GM23338 (cell line): ENCODE measurements at regions not wholly inside any gene's neighbourhood (a gene's known extent, or its start where the extent isn't known, plus 50 kb on each side); places are given as distances from the start of the nearest gene placed in this dataset.

Source experiments
- CREB1 ChIP-seq: fragments of 250-450 bp; sonication (Bioruptor Pico); IDR thresholded peaks from 2 replicates; pipeline ENCODE4 v1.5.0; 2020; ENCODE audit warnings: low read depth, mild to moderate bottlenecking, moderate library complexity
- EZH2 ChIP-seq: fragments of 200-600 bp; sonication (generic); IDR thresholded peaks from one replicate; pipeline ENCODE4 v1.8.0; 2017; ENCODE audit warnings: antibody characterized with exemption, mild to moderate bottlenecking, low read depth; ENCODE audit not compliant: unreplicated experiment
- EZH2phosphoT487 ChIP-seq: fragments of 200-600 bp; sonication (generic); IDR thresholded peaks from one replicate; pipeline ENCODE4 v1.8.1; 2018; ENCODE audit warnings: antibody characterized with exemption; ENCODE audit not compliant: unreplicated experiment
- POLR2AphosphoS5 ChIP-seq: IDR thresholded peaks from 2 replicates; pipeline ENCODE4 v1.6.1; 2016; ENCODE audit warnings: antibody characterized with exemption, low read depth
- STAT1 ChIP-seq: IDR thresholded peaks from one replicate; pipeline ENCODE4 v1.6.1; 2016; ENCODE audit warnings: antibody characterized with exemption; ENCODE audit not compliant: unreplicated experiment
- ZNF114 ChIP-seq: fragments of 250-450 bp; sonication (Bioruptor Pico); IDR thresholded peaks from 2 replicates; pipeline ENCODE4 v1.5.0; 2020; ENCODE audit warnings: mild to moderate bottlenecking, moderate library complexity
- ZNF331 ChIP-seq: fragments of 250-450 bp; sonication (Bioruptor Pico); IDR thresholded peaks from 2 replicates; pipeline ENCODE4 v1.5.0; 2020; ENCODE audit warnings: low read depth, mild to moderate bottlenecking, moderate library complexity
- TF ChIP-seq, protein P1 (sequence below): fragments of 250-450 bp; sonication (Bioruptor Pico); IDR thresholded peaks from 2 replicates; pipeline ENCODE4 v1.5.0; 2020; ENCODE audit warnings: mild to moderate bottlenecking, moderate library complexity
- TF ChIP-seq, protein P2 (sequence below), 2 experiments: fragments of 200-600 bp in 1 of 2; sonication (generic) in 1 of 2; conservative IDR thresholded peaks; 2 replicates each; pipeline versions ENCODE4 v1.5.1 to v1.6.1; 2016 to 2017; ENCODE audit warnings: antibody characterized with exemption in 2 of 2, low read depth in 2 of 2, mild to moderate bottlenecking in 2 of 2, moderate library complexity in 1 of 2

DNA sequence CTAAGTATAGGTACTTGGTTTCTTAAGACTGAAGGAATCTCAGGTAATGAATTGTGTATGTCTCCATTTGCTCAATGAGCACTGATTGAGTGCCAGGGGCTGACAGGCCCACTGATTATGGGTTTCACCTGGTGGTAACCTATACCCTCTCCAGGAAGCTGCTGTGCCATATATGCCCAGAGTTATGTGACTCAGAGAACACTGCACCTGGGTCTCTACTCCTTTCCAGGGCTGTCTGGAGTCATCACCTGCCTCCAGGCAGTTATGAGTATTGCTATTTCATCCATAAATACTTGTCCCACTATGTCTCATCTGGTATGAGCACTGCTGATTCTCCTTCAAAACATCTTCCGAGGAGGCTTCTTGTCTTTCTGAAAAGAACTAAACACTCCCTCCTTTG, 692.9 kb downstream of the BCL11B start (continued):
- TF ChIP-seq, protein P1, sequence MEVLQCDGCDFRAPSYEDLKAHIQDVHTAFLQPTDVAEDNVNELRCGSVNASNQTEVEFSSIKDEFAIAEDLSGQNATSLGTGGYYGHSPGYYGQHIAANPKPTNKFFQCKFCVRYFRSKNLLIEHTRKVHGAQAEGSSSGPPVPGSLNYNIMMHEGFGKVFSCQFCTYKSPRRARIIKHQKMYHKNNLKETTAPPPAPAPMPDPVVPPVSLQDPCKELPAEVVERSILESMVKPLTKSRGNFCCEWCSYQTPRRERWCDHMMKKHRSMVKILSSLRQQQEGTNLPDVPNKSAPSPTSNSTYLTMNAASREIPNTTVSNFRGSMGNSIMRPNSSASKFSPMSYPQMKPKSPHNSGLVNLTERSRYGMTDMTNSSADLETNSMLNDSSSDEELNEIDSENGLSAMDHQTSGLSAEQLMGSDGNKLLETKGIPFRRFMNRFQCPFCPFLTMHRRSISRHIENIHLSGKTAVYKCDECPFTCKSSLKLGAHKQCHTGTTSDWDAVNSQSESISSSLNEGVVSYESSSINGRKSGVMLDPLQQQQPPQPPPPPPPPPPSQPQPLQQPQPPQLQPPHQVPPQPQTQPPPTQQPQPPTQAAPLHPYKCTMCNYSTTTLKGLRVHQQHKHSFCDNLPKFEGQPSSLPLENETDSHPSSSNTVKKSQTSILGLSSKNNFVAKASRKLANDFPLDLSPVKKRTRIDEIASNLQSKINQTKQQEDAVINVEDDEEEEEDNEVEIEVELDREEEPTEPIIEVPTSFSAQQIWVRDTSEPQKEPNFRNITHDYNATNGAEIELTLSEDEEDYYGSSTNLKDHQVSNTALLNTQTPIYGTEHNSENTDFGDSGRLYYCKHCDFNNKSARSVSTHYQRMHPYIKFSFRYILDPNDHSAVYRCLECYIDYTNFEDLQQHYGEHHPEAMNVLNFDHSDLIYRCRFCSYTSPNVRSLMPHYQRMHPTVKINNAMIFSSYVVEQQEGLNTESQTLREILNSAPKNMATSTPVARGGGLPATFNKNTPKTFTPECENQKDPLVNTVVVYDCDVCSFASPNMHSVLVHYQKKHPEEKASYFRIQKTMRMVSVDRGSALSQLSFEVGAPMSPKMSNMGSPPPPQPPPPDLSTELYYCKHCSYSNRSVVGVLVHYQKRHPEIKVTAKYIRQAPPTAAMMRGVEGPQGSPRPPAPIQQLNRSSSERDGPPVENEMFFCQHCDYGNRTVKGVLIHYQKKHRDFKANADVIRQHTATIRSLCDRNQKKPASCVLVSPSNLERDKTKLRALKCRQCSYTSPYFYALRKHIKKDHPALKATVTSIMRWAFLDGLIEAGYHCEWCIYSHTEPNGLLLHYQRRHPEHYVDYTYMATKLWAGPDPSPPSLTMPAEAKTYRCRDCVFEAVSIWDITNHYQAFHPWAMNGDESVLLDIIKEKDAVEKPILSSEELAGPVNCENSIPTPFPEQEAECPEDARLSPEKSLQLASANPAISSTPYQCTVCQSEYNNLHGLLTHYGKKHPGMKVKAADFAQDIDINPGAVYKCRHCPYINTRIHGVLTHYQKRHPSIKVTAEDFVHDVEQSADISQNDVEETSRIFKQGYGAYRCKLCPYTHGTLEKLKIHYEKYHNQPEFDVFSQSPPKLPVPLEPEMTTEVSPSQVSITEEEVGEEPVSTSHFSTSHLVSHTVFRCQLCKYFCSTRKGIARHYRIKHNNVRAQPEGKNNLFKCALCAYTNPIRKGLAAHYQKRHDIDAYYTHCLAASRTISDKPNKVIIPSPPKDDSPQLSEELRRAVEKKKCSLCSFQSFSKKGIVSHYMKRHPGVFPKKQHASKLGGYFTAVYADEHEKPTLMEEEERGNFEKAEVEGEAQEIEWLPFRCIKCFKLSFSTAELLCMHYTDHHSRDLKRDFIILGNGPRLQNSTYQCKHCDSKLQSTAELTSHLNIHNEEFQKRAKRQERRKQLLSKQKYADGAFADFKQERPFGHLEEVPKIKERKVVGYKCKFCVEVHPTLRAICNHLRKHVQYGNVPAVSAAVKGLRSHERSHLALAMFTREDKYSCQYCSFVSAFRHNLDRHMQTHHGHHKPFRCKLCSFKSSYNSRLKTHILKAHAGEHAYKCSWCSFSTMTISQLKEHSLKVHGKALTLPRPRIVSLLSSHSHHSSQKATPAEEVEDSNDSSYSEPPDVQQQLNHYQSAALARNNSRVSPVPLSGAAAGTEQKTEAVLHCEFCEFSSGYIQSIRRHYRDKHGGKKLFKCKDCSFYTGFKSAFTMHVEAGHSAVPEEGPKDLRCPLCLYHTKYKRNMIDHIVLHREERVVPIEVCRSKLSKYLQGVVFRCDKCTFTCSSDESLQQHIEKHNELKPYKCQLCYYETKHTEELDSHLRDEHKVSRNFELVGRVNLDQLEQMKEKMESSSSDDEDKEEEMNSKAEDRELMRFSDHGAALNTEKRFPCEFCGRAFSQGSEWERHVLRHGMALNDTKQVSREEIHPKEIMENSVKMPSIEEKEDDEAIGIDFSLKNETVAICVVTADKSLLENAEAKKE (CRISPR knock-in tag), result no peak
- TF ChIP-seq, protein P2, sequence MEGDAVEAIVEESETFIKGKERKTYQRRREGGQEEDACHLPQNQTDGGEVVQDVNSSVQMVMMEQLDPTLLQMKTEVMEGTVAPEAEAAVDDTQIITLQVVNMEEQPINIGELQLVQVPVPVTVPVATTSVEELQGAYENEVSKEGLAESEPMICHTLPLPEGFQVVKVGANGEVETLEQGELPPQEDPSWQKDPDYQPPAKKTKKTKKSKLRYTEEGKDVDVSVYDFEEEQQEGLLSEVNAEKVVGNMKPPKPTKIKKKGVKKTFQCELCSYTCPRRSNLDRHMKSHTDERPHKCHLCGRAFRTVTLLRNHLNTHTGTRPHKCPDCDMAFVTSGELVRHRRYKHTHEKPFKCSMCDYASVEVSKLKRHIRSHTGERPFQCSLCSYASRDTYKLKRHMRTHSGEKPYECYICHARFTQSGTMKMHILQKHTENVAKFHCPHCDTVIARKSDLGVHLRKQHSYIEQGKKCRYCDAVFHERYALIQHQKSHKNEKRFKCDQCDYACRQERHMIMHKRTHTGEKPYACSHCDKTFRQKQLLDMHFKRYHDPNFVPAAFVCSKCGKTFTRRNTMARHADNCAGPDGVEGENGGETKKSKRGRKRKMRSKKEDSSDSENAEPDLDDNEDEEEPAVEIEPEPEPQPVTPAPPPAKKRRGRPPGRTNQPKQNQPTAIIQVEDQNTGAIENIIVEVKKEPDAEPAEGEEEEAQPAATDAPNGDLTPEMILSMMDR (conservative IDR thresholded peaks at IDR 0.05; ENCODE audit: low read depth in 2 of 2), result no peak
- TF ChIP-seq CREB1 (CRISPR knock-in tag) (no peak), POLR2AphosphoS5 (no peak), EZH2phosphoT487 (no peak), EZH2 (no peak), STAT1 (no peak), ZNF114 (CRISPR knock-in tag) (no peak), ZNF331 (CRISPR knock-in tag) (no peak)
